Choroid plexus epithelial cell (primary cell): ENCODE measurements at regions not wholly inside any gene's neighbourhood (a gene's known extent, or its start where the extent isn't known, plus 50 kb on each side); places are given as distances from the start of the nearest gene placed in this dataset.

Experiments
- DNase-seq: peaks from one replicate; pipeline ENCODE4 v3.0.0-alpha.2; 2010; ENCODE audit warnings: low read depth
- H3K4me3 ChIP-seq: 2 replicates; pipeline ENCODE4 v1.5.1; 2011; ENCODE audit warnings: low read depth, mild to moderate bottlenecking, control low read depth, low read length, moderate library complexity
- CTCF ChIP-seq: conservative IDR thresholded peaks from 2 replicates; pipeline ENCODE4 v1.5.1; 2011; ENCODE audit warnings: low read depth, mild to moderate bottlenecking, control low read depth, inconsistent platforms, low read length, moderate library complexity

GRCh38 chr21:35402061-35402460 is 353.0 kb upstream of the RUNX1 start:
- H3K4me3 ChIP-seq = no peak overlapping the region
- no peak for TF ChIP-seq CTCF
- DNase-seq = no peak

- DNase-seq = no peak
- H3K4me3 ChIP-seq = no peak overlapping the region
- TF ChIP-seq CTCF = no peak
Measured at GRCh38 chr21:35401476-35401875, 352.4 kb upstream of the RUNX1 start.

GRCh38 chr21:35400233-35400939 is 351.3 kb upstream of the RUNX1 start:
- TF ChIP-seq CTCF = peak; percentile 70
- DNase-seq = peak; percentile 87

GRCh38 chr21:35399706-35400105 is 350.6 kb upstream of the RUNX1 start:
- no peak for TF ChIP-seq CTCF
- no peak for DNase-seq
- H3K4me3 ChIP-seq = no peak overlapping the region

More at GRCh38 chr21:35400233-35400939, 351.3 kb upstream of the RUNX1 start:
- no peak overlapping the region for H3K4me3 ChIP-seq

GRCh38 chr21:35399002-35399530 is 350.0 kb upstream of the RUNX1 start:
- H3K4me3 ChIP-seq = no peak overlapping the region

GRCh38 chr21:35398346-35398982 is 349.4 kb upstream of the RUNX1 start:
- DNase-seq = peak; percentile 48
- H3K4me3 ChIP-seq = no peak overlapping the region
- no peak for TF ChIP-seq CTCF

More at GRCh38 chr21:35399002-35399530, 350.0 kb upstream of the RUNX1 start:
- DNase-seq = no peak
- no peak for TF ChIP-seq CTCF
